Heart left ventricle (tissue), 13 donors: ENCODE measurements at regions not wholly inside any gene's neighbourhood (a gene's known extent, or its start where the extent isn't known, plus 50 kb on each side); places are given as distances from the start of the nearest gene placed in this dataset.

Experiments
- POLR2A ChIP-seq, 2 donors: fragments of 450-650 bp; IDR thresholded peaks; one replicate each; pipeline ENCODE4 v1.6.1; 2017; ENCODE audit warnings: antibody characterized with exemption in 2 of 2, mild to moderate bottlenecking in 2 of 2, moderate library complexity in 2 of 2
- TF ChIP-seq, protein P1 (sequence below), 12 donors: fragments of 200-600 bp; sonication (generic) in 4 of 12; IDR thresholded peaks; one replicate each; pipeline versions ENCODE4 v1.5.0 to v1.8.0; 2018 to 2022; ENCODE audit warnings: antibody characterized with exemption in 12 of 12, mild to moderate bottlenecking in 5 of 12
- donor health status: ischemic (EF 13 %, LVEDD 7.1; RV severe dilation, severe dysfunction).
- donor health status: DM: no; HTN: yes; CAD: no.
- donor health status: DM: no; HTN: no; CAD: no.
- donor health status: ischemic (EF 25% LVEDD 6.9; RV normal size, moderate dysfunction).
- donor health status: ischemic (EF 25% LVEDD 5.7; RV mildly dilated, moderate dysfunction).
- donor health status: ischemic (EF 35%, LVEDD 5.7; RV mildly dilated, moderate dysfunction).
- donor health status: nonischemic (EF 11% LVEDD 7.7; RV severe dilation, severe dysfunction).
- donor health status: DM: yes; HTN: yes; CAD: no.
- donor health status: PGD.
- donor health status: ischemic (EF 29% LVEDD 5.4; RV normal size, mild dysfunction).
- donor health status: nonischemic (EF 23%, LVEDD 6.1; RV moderate dilation, normal function).

DNA sequence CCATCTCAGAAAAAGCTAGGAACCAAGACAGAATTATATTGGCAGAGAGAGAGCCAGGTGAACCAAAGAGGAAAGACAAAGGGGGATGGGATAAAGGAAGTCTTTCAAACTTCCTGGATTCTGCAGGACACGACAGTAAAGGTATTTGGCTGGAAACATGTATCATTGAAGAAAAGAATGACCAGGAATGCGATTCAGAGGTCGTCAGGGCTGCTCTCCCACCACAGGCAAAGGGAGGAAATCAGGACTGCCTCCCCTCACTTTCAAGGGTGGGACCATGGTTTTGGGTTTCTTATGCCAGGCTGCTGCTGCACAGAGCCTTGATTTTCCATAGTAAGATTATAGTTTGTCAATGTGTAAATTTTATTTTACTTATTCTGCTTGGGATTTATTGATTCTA is 848.8 kb downstream of the BRINP3 start:
- TF ChIP-seq, protein P1, sequence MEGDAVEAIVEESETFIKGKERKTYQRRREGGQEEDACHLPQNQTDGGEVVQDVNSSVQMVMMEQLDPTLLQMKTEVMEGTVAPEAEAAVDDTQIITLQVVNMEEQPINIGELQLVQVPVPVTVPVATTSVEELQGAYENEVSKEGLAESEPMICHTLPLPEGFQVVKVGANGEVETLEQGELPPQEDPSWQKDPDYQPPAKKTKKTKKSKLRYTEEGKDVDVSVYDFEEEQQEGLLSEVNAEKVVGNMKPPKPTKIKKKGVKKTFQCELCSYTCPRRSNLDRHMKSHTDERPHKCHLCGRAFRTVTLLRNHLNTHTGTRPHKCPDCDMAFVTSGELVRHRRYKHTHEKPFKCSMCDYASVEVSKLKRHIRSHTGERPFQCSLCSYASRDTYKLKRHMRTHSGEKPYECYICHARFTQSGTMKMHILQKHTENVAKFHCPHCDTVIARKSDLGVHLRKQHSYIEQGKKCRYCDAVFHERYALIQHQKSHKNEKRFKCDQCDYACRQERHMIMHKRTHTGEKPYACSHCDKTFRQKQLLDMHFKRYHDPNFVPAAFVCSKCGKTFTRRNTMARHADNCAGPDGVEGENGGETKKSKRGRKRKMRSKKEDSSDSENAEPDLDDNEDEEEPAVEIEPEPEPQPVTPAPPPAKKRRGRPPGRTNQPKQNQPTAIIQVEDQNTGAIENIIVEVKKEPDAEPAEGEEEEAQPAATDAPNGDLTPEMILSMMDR (IDR thresholded peaks at IDR 0.05) = no peak
- no peak for TF ChIP-seq POLR2A (IDR thresholded peaks at IDR 0.05)
